GM21576 (cell line): ENCODE measurements at regions not wholly inside any gene's neighbourhood (a gene's known extent, or its start where the extent isn't known, plus 50 kb on each side); places are given as distances from the start of the nearest gene placed in this dataset.

Experiments
- ATAC-seq: cut with Tn5 transposase; IDR thresholded peaks from one replicate; pipeline ENCODE4 v1.9.1; 2021; ENCODE audit warnings: mild to moderate bottlenecking, moderate library complexity; ENCODE audit not compliant: unreplicated experiment

GRCh38 chr11:19565639-19566038, 147.0 kb upstream of the NAV2 start:
- no peak for ATAC-seq

- no peak for ATAC-seq
These were observed 150.5 kb upstream of the NAV2 start for GRCh38 chr11:19562156-19562555.

DNA sequence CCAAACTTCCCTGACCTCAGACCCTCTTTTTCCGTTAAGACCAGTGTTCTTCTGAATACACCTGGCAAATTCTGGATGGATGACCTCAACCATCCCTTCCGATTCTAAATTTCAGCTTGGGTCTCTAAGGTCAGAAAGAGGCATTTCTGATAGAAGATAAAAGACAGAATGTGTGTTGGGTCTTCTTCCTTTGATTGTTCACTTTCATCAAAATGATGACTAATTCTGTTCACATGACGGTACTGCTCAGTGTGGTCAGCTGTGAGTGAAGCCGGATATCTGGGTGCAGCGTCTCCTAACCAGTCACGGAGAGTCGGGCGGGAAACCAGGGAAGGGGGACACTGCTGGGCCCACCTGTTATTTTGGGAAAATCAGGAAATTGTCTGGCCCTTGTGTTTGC, 151.6 kb upstream of the NAV2 start:
- no peak for ATAC-seq

DNA sequence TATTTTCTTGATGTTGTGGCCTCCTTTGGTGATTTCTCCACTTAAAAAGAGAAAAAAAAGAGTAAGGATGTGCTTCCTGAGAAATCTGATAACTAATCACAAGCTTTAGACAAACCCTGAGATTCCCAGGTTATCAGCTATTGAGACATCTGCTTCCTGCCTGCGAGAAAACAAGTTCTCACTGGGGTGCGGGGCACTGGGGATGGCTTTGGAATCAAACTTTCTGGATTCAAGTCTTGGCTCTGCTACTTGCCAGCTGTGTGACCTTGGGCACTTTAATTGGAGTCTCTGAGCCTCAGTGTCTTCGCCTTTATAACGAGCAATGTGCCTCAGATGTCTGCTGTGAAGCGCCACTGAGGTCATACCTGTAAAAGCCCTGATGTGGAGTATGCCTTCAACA, 152.5 kb upstream of the NAV2 start:
- ATAC-seq = no peak

DNA sequence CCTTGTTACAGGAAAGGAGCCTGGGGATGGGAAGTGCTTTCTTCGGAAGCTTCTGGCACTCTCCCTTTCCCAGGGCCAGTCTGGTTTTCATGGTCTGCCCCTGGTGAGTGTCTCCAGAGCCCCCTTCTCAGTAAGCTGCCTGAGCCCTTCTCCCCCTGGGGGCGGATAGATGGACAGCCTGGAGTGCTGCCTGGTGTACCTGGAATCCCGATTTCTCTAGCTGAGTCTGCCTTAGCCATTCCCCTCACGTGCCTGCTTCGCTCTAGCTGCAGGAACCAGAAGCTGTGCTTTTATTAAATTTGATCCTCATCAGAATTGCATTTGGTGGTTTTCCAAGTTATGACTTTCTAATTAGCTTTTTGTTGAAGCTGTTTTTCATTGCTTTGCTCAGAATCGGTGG, 152.9 kb upstream of the NAV2 start:
- no peak for ATAC-seq

DNA sequence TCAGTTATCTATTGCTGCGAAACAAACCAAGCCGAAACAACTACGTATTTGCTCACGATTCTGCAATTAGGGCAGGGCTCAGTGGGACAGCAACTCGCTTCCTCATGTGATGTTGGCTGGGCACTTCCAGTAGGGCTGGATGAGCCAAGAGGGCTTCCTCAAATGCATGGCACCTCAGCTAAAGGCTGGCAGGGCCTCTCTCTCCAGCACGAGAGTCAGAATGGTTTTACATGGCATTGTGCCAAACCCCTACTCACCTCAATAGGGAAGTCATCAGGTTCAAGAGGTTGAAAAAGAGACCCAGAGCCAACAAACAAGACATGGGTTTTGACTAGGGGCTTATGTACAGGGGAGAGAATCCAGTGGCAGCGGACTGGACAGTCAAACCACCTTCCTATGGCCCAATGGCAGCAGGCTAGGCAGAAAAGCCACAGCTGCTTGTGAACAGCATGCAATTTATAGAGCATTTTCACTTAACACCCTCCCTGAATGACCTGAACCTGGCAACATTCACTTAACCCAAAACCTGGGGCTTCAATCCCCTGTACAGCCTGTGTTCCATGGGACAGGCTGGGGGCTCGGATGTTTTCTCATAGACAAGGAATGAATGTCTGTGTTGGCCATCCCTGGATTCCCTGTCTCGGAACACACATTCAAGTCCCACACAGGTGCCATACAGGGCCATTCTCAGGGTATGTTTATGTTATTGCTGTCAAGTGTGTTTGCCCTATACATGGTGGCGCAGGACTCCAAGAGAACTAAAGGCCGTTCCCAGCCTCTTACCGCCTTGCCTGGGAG, 154.2 kb upstream of the NAV2 start:
- no peak for ATAC-seq

DNA sequence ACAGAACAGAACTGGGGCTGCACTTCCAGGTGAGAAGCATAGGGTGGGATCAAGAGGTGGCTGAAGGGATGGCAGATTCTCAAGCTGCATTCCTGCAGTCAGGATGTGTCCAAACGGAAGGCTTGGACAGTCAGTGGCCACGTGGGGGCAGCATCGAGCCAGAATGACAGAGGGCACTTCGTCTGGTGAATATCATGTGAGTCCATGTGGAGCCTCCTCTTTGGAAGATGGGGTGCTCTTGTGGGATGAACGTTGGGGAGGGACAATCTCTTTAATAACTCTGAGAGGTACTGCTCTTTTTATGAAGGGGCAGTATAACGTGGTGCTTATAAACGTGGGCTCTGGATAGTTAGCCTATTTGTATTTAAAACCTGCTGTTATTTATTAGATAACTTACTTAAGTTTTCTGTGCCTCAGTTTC, 154.9 kb upstream of the NAV2 start:
- no peak for ATAC-seq

- ATAC-seq = no peak
These were observed 155.5 kb upstream of the NAV2 start for GRCh38 chr11:19557185-19557584.

DNA sequence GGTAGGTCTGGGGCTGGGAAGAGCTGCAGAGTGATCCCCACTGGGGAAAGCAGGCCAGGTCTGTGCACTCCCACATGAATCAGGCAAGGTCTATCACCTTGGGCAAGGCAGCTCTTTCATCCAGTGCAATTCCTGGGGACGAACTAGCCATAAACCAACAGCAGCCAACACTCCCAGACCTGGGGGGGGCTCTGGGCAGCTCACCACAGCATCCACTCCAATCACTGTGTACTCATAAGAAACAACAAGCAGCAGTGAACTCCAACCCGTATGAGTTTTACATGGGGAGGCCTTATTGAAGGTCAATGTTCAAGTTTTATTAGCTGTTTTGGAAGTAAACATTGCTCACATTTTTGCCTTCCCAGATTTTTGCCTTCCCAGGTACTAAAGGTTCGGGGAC, 157.4 kb upstream of the NAV2 start:
- no peak for ATAC-seq

GRCh38 chr11:19553683-19554333, 158.8 kb upstream of the NAV2 start:
- ATAC-seq = peak; percentile 54

GRCh38 chr11:19552656-19553260, 159.9 kb upstream of the NAV2 start:
- no peak for ATAC-seq

DNA sequence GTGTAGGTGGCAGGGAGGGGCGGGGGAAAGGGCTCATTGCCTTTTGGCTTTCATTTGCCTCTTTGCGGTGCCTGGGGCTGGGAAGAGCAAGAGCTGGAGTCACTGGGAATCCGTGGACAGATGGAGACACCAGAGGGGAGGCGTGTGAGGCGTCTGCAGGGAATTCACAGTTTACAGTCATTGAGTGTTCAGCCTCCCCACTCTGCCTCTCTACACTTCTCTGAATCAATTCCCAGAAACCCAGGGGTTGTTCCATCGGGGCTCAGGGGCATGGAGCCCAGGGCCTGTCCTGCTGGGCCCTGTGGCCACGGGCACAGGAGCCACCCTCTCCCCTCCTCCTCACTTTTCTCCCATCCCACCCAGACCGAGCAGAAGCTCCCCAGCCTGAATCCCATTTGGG, 160.5 kb upstream of the NAV2 start:
- no peak for ATAC-seq

DNA sequence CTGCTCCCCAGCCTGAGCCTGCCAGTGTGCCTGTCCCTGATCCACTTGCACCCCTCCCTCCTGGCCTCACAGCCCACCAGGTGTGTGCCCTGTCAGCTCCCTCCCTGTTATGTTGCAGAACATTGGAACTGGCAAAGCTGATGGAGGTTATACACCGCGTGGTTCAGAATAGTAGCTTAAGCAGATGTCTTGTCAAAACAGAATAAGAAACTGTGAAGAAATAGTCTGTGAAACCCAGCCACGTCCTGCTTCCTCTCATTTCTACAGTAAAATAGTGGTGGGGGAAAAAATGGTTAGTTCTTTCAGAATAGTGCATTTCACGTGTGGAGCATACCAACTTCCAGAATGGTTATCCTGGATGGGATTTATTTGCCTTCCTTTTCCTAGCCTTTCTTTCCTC, 161.2 kb upstream of the NAV2 start:
- peak; percentile 79 for ATAC-seq

DNA sequence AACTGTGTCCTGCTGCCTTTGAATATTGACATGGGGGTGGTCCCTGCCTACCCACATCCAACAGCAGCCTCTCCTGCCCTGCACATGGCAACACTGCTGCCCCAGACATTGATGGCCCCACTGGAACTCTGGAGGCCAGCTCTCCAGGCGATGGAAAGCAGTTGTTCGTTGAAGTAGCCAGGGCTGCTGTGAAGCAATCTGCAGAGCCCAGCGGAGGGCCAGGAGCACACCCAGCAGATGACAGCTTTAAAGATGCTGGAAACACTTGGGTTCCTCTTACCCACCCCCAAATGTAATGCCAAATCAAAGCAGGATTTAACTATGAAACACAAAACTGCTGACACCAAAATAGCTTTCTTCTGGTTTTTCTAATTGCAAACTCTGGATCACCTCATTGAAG, 165.6 kb upstream of the NAV2 start:
- ATAC-seq = no peak

- ATAC-seq = no peak
These were observed 166.3 kb upstream of the NAV2 start for GRCh38 chr11:19546325-19546724.

GRCh38 chr11:19541521-19542049, 171.1 kb upstream of the NAV2 start:
- no peak for ATAC-seq

- no peak for ATAC-seq
These were observed 172.8 kb upstream of the NAV2 start for GRCh38 chr11:19539861-19540260.

DNA sequence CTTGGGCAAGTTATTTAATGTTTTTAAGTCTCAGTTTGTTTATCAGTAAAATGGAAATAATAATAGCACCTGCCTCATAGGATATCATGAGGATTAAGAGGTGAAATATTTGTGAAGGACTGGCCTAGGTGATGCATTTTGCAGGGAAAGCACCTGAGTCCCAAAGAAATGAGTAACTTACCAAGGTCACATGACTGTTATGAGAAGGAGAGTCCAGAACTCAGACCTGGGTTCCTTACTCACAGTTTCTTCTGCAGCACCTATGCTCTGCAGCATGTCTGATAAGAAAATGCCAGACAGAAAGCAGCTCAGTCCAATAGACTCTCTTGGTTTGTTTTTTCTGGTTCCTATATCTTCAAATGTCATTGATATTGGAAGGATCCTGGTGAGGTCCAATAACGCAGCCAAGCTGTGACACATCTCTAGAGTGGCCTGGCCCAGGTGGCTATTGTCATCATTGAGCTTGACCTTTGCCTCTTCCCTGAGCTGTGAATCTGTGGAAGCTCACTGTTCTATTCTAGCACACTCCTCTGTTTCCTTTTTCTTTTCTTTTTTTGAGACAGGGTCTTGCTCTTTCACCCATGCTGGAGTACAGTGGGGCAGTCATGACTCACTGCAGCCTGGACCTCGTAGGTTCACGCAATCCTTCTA, 174.7 kb upstream of the NAV2 start:
- ATAC-seq = no peak

GRCh38 chr11:19536131-19536530, 176.5 kb upstream of the NAV2 start:
- ATAC-seq = no peak

DNA sequence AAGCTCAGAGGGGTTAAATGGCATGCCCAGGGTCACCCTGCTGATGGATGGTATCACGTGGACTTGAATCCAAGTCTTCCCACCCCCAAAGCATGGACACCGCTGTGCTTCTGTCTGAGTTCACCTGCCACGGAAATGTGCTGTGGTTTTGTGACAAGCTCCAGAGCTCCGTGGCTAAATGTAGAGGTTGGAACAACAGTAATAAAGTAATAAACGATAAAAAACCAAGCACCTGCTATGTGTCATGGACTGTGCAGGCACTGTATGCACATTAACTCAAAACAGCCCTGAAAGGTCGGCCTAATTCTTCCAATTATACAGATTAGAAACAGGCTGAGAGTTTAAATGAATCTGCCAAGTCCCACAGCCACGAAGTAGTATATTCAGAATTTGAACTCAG, 182.1 kb upstream of the NAV2 start:
- ATAC-seq = no peak

DNA sequence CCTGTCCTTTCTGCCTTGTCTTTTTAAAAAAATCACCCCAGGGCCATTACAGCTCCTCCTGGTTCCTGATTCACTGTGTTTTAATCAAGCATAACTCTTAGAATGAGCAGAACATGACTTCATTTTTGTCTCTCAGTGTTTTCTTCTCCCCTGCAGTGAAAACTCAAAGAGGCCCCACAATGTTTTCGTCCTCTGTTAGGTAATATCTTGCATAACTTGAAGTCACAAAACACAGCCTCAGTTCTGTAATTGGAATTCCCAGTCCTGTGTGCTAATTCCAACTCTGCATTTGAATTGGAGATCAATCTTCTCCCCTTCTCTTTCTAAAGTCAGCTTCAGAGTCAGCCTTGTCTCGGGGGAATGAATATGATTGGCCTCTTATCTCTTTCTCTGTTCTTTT, 186.5 kb upstream of the NAV2 start:
- no peak for ATAC-seq
